ENCODE measurements at regions not wholly inside any gene's neighbourhood (a gene's known extent, or its start where the extent isn't known, plus 50 kb on each side); places are given as distances from the start of the nearest gene placed in this dataset.
A peak's percentile ranks its signal among the peaks of the same experiment; 100 is the strongest.

GRCh38 chr22:19629720-19630419, 84.4 kb upstream of the SEPTIN5 start (continued):
- TF ChIP-seq ZHX1 (conservative IDR thresholded peaks at IDR 0.05; ENCODE audit: low read length) = peak; percentile 91
- TF ChIP-seq SRSF9 (IDR thresholded peaks at IDR 0.05; ENCODE audit: borderline replicate concordance, low read depth, low read length) = no peak
- TF ChIP-seq ZNF12 (CRISPR knock-in tag; IDR thresholded peaks at IDR 0.05) = no peak
- peak in 1 of 2 experiments; percentile 87; a peak in 2 of 4 replicates for TF ChIP-seq RCOR1 (IDR thresholded peaks at IDR 0.05; ENCODE audit: borderline replicate concordance in 1 of 2, low read depth in 2 of 2, low read length in 2 of 2)
- peak; percentile 57 for TF ChIP-seq SMAD4 (CRISPR knock-in tag; conservative IDR thresholded peaks at IDR 0.05)
- peak; percentile 54; the same call in 1 of the 2 replicates for TF ChIP-seq ZBTB17 (CRISPR knock-in tag; IDR thresholded peaks at IDR 0.05)
- no peak for TF ChIP-seq NR0B1 (IDR thresholded peaks at IDR 0.05; ENCODE audit: partially characterized antibody)
- TF ChIP-seq ATF6 (CRISPR knock-in tag; IDR thresholded peaks at IDR 0.05) = no peak
- peak; percentile 95 for TF ChIP-seq STAT6 (CRISPR knock-in tag; IDR thresholded peaks at IDR 0.05)
- TF ChIP-seq ZNF280A (IDR thresholded peaks at IDR 0.05; ENCODE audit: low read depth, partially characterized antibody) = no peak
- no peak for TF ChIP-seq ZNF778 (CRISPR knock-in tag; IDR thresholded peaks at IDR 0.05)
- TF ChIP-seq ZBED1 (IDR thresholded peaks at IDR 0.05) = no peak
- TF ChIP-seq ZNF224 (CRISPR knock-in tag; IDR thresholded peaks at IDR 0.05) = no peak
- no peak for TF ChIP-seq ZNF232 (CRISPR knock-in tag; IDR thresholded peaks at IDR 0.05)
- no peak for TF ChIP-seq ZFX (CRISPR knock-in tag; IDR thresholded peaks at IDR 0.05)
- TF ChIP-seq NFXL1 (CRISPR knock-in tag; IDR thresholded peaks at IDR 0.05) = no peak
- no peak for TF ChIP-seq CBFA2T2 (conservative IDR thresholded peaks at IDR 0.05)
- no peak for TF ChIP-seq ZNF263 (CRISPR knock-in tag; IDR thresholded peaks at IDR 0.05; ENCODE audit: borderline replicate concordance)
